Colon (tissue), 2 donors: ENCODE measurements at regions not wholly inside any gene's neighbourhood (a gene's known extent, or its start where the extent isn't known, plus 50 kb on each side); places are given as distances from the start of the nearest gene placed in this dataset.
"Not testable (repeated sequence)": the region's sequence is repeated elsewhere in the genome, so short reads cannot be mapped to it uniquely, and the experiment has no call there.

Experiments used
- FAIRE-seq: peaks from 2 replicates; lab custom pipeline; 2012; peaks lifted over from hg19 to GRCh38; lab: Jason Lieb, UNC
- donor health status: control.
- donor health status: control.

DNA sequence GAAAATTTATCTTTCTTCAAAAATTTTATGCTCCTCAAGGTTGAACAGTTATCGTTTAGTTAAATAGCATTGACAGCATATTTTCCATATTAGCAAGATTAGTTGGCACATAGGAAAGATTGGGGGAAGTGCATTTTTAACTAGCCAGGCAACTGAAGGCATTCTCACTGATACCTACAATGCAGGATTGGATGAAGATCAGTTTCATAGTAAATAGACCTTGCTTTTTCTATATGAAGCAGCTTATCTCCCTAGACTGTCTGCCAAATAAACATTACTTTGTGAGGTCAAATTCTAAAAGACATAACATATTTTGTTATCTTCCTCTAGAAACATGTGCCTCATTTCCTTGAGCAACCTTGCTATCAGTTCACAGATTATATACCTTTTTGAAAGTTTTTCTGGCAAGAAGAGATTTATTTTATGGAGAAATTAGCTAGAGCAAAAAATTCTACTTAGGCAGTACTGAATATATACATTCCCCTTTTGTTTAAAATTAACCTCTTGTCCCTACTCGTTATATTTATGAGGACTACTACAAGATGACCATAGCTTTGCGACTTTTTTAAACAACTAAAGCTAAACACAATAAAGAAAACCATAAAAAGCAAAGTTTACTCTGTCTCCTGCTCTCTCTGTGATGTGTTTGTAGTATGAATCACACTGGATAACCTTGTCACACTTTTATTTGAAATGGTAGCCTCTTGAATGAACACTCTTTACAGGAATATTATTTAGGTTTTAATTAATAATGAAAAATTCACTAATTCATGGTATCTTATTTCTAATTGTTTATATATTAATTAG, 654.9 kb upstream of the TBL1XR1 start:
- FAIRE-seq, result no peak

DNA sequence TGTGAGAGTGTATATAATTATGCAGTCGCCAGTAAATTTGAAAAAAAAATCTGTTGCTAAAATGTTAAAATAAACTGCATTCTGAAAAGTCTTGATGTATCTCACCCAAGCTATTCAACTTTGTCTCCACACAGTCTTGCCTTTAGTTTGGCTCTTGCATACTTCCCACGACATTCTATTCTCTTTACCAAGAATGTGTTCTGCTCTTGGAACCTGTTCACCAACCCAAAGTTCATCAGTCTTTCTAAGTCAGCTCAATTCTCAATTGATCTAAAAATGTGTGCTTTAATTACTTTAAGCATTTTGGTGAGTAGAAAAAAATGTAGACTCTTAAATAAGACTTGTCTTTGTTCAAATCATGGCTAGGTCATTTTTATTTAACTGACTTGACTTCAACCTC, 657.7 kb upstream of the TBL1XR1 start:
- FAIRE-seq, result no peak

- FAIRE-seq, result no peak
These were observed 662.9 kb upstream of the TBL1XR1 start for GRCh38 chr3:177860184-177860583.

GRCh38 chr3:177862962-177863491, 665.7 kb upstream of the TBL1XR1 start:
- no peak for FAIRE-seq

DNA sequence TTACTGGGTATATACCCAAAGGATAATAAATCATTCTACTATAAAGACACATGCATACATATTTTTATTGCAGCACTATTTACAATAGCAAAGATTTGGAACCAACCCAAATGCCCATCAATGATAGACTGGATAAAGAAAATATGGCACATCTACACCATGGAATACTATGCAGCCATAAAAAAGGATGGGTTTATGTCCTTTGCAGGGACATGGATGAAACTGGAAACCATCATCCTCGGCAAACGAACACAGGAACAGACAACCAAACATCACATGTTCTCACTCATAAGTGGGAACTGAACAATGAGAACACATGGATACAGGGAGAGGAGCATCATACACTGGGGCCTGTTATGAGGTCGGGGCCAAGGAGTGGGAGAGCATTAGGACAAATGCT, 665.0 kb upstream of the KCNMB2 start:
- FAIRE-seq, result not testable (repeated sequence)

GRCh38 chr3:177878192-177878591, 658.0 kb upstream of the KCNMB2 start:
- FAIRE-seq, result no peak

DNA sequence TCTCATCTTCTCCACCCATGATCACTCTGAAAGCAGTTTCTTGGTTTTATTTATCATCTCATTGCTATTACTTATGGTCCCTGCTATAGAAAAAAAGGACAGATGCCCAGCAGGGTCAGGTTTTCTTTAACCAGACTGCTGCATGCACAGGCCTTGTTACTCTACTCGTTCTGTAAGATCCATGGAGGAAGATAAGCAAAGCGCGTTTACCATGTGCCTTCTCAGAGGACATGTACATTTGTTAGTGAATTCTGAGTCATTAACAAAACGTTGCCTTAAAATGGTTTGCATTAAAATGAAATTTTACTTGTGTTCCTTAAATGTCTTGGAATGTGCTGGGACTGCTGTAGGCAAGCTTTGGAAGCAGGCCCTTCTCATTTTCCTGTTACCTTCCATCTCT, 657.3 kb upstream of the KCNMB2 start:
- FAIRE-seq, result no peak

- FAIRE-seq, result no peak
These were observed 654.9 kb upstream of the KCNMB2 start for GRCh38 chr3:177881351-177881750.

DNA sequence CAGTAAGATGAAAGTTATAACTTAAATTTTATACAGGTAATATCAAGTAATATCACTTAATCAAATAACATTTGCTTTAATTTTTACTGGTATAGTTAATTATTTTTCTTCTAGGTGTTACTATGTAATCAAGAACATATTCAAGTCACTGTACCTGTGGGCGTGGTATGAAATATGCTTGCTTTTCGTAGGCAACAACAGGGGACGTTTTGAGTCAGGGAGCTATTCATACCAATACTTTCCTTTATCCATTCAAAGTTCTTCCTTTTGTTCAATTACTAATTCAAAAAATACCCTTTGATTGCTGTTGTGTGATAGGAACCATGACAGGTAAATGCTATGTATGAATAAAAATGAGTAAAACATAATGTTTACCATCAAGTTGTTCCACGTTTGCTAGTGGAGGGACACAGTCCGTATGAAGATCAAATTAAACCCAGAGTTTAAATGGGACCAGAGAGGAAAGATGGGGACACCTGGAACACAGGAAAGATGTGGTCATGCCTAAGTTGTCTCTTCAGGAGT, 654.0 kb upstream of the KCNMB2 start:
- FAIRE-seq, result no peak

DNA sequence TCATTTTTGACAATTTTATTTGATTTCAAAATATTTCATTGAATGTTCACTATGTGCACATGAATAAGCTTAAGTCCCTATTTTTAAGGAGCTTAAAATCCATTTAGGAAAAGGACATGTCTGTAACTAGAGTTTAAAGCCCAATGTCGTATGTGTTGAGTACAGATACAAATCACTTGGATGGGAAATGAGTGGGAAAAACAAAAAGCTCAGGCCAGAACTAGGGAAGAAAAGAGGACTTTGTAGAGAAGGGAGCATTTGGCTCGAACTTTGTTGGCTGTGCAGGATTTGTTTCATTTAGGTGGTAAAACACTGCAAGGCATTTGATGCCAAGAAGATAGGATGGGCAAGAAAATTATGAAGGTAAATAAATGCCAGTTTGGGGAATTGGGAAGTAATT, 653.1 kb upstream of the KCNMB2 start:
- FAIRE-seq, result no peak

DNA sequence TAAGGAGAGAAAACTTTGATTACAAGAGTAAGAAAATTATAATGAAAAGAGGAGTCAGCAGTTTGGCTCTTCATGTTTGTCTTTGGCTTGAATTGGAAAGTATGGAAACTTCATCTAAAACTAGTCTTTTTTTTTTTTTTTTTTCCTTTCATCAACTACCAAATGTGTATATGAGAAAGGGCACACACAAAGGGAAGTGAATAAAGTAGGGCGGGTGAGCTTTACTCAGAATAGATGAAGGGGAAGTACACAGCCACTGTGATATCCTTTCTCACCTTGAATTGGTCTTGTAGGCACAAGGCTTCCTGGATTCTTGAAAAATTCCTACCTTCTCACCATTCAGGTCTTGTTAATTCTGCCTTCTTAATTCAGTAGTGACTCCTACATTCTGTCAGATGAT, 652.3 kb upstream of the KCNMB2 start:
- FAIRE-seq, result no peak

DNA sequence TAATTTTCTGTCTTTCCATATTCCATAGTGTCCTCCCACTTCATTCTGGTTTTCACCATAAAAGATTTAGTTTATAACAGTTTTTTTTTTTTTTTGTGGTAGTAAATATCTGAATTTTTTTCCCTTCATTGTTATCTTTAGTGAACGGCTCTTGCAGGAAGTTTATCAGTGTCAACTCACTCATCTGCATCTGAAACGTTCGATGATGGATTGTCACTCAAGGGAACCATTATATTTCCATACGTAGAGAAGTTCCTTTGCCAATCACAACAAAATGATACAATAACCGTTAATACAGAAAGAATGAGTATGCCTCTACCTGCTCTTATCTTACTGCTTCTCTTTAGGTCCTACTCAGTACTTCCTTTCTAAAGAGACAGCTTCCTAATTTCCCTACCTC, 651.2 kb upstream of the KCNMB2 start:
- no peak for FAIRE-seq

DNA sequence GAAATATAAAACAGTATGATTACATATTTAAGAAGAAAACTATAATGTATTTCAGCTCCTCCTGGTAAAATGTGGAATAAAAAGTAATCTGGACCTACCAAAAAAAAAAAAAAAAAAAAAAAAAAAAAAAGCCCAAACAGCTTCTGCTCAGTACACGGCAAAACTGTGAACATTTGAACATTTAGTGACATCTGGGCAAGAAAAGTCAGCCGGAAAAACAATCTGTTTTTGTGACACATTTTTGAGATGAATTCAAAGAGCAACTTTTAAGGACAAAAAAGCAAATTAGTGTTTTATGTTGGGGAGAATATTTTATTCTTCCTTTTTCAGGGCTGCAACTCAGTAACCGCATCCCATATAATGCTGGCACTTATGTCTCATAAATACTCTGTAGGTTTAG, 649.7 kb upstream of the KCNMB2 start:
- no peak for FAIRE-seq

DNA sequence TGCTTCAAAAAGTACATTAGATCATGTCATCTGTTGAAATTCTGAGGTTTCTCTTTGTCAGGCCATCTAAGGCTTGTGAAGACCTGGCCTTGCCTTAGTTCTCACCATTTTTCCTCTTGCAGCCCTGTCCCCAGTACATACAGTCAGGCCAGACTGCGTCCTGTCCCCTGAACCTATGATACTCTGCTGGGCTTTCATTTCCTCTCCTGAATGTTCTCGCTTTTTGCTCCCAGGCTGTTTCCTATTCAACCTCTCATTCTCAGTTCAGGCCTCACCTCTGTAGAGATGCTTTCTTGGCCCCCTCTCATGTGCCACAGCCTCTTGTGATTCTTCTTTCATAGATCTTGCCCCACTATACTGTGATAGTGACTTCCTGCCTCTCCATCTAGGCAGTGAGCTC, 648.8 kb upstream of the KCNMB2 start:
- FAIRE-seq, result no peak

- FAIRE-seq, result no peak
These were observed 647.1 kb upstream of the KCNMB2 start for GRCh38 chr3:177889161-177889560.

- FAIRE-seq, result no peak
These were observed 646.4 kb upstream of the KCNMB2 start for GRCh38 chr3:177889652-177890358.

GRCh38 chr3:177890359-177890683, 645.9 kb upstream of the KCNMB2 start:
- no peak for FAIRE-seq

DNA sequence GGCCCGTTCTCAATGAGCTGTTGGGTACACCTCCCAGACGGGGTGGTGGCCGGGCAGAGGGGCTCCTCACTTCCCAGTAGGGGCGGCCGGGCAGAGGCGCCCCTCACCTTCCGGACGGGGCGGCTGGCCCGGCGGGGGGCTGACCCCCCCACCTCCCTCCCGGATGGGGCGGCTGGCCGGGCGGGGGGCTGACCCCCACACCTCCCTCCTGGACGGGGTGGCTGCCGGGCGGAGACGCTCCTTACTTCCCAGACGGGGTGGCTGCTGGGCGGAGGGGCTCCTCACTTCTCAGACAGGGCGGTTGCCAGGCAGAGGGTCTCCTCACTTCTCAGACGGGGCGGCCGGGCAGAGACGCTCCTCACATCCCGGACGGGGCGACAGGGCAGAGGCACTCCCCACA, 644.7 kb upstream of the KCNMB2 start:
- not testable (repeated sequence) for FAIRE-seq

DNA sequence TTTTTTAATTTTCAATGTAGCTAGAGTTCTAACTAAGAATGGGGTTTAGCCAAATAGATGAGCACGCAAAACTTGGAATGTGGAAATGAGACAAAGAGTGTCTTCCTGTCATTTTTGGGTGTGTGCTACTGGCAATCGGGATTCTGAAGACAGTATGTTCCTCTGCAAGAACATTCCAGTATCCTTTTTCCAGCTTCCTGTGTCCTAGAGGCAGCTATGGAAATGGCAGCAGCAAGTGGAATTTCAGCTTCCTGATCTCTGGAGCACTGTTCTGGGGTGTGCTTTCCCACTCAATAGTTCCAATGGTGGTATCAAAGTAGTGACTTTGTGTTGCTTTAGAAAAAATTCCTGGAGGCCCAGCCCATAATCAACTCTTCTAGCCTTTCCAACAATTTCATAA, 642.9 kb upstream of the KCNMB2 start:
- no peak for FAIRE-seq

DNA sequence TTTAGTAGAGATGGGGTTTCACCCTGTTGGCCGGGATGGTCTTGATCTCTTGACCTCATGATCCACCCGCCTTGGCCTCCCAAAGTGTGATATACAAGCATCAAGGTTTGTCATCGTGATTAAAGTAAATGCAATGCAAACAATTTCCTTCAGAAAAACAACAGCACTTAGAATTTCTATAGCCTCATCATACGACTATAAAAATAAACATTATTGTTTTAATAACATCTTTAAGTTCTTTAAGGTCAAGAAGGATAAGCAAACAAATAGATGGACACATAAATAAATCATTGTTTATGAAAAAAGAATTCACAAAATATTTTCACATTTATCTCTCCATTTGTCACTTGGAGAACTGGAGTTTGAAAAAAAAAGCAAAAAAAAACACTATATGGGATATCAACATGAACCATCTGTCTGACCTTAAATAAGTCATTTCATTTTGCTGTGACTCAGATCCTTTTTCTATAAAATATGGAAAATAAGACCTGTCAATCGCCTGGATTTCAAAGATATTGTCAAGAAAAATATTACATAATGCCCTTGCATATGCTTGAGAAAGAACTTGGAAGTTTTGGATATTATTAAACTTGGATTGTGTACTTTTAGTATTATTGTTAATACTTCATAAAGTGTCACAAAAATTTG, 642.0 kb upstream of the KCNMB2 start:
- FAIRE-seq, result no peak

- no peak for FAIRE-seq
These were observed 638.1 kb upstream of the KCNMB2 start for GRCh38 chr3:177898185-177898584.

DNA sequence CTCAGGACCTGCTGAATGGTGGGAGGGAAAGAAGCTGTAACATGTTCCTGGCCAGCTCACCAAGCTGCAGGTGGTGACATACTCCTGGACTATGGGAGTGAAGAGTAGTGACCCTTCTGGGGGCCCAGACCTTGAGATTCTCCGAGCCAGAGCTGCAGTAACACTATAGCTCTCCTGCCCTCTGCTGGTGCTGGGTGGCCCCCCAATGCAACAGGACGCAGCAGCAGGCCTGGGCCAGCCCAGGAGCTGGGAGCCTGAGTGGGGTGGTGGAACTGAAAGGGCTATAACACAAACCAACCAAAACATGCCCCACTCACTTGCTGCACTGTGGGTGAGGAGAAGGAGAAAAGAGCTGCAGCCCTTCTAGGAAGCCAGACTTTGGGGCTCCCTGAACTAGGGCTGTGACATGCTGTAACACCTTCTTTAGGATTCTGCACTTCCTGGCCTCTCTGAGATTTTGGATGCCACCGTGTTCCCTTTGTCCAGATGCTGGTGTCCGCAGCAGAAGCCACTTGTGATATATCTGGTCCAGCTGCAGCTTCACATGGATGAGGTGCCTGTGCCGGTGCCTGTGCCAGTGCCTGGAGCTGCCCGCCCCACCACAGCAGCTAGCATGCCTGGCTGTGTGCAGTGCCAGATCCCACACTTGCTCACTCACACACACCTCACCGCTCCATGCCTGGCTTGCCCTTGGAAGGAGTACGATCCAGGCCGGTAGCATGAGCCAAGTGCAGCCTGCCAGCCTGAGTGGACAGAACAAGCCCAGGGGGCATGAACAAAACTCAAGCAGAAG, 636.8 kb upstream of the KCNMB2 start:
- FAIRE-seq, result no peak
